ENCODE measurements at regions not wholly inside any gene's neighbourhood (a gene's known extent, or its start where the extent isn't known, plus 50 kb on each side); places are given as distances from the start of the nearest gene placed in this dataset.

- no peak overlapping the region for H3K4me3 Mint-ChIP-seq
- no peaks in the 10 kb centered on the region for H3K9me3 ChIP-seq (ENCODE audit: control insufficient read depth, low read depth, low read length)
- H4K20me1 ChIP-seq (ENCODE audit: control insufficient read depth, insufficient read depth, insufficient read length) = no peaks in the 10 kb centered on the region
- H3K27me3 Mint-ChIP-seq (ENCODE audit: low read depth) = peaks cover 6% of the 10 kb centered on the region
- H2BK15ac ChIP-seq (ENCODE audit: low read depth, low read length) = no peak overlapping the region
- no peaks in the 10 kb centered on the region for H3K36me3 Mint-ChIP-seq (ENCODE audit: insufficient read depth in 1 of 3, low read depth in 3 of 3)
- H2AFZ ChIP-seq (ENCODE audit: low read length) = no peak overlapping the region
- H3K27ac ChIP-seq (ENCODE audit: insufficient read length, low read depth, low read length) = no peak overlapping the region
- no peak overlapping the region for H3K4ac ChIP-seq (ENCODE audit: low read depth, low read length)
- H3K27me3 ChIP-seq (ENCODE audit: insufficient read depth, low read length) = no peaks in the 10 kb centered on the region
- H3K9ac ChIP-seq (ENCODE audit: extremely low read depth, insufficient read length, low read length) = no peak overlapping the region
- H2BK120ac ChIP-seq (ENCODE audit: low read depth, low read length, poor library complexity, severe bottlenecking) = no peak overlapping the region
- H3K18ac ChIP-seq (ENCODE audit: insufficient read length, low read depth, low read length) = no peak overlapping the region
- no peak overlapping the region for H3K4me2 ChIP-seq (ENCODE audit: insufficient read depth, insufficient read length, low read length)
- H3K4me1 Mint-ChIP-seq = peaks cover 20 to 43% of the 10 kb centered on the region in 2 experiments
- H2BK12ac ChIP-seq (ENCODE audit: insufficient read length, low read depth, low read length) = no peak overlapping the region
- H3K27ac Mint-ChIP-seq = no peak overlapping the region
- peaks cover 0 to 6% of the 10 kb centered on the region in 2 experiments; a peak in 1 of 5 replicates for H3K9me3 Mint-ChIP-seq
- H3K23ac ChIP-seq (ENCODE audit: insufficient read length, low read depth, low read length) = no peak overlapping the region
- H3K23me2 ChIP-seq (ENCODE audit: insufficient read length, low read depth, low read length, poor library complexity, severe bottlenecking) = no peaks in the 10 kb centered on the region
- H2AK5ac ChIP-seq (ENCODE audit: insufficient read length, low read length) = no peak overlapping the region
- no peak overlapping the region for H4K5ac ChIP-seq (ENCODE audit: insufficient read length, low read depth, low read length)
- no peak overlapping the region for H3K56ac ChIP-seq (ENCODE audit: insufficient read length, low read depth, low read length)
- no peaks in the 10 kb centered on the region for H3K79me1 ChIP-seq (ENCODE audit: insufficient read depth, low read depth, low read length, poor library complexity, severe bottlenecking)
- no CpG with 5 or more reads among the region's 11 CpGs for WGBS (ENCODE audit: extremely low coverage, insufficient read length, low lambda C conversion rate)
- no peaks in the 10 kb centered on the region for H3K79me2 ChIP-seq (ENCODE audit: insufficient read depth, low read length)
- no peak overlapping the region for H4K8ac ChIP-seq (replicated peaks; ENCODE audit: insufficient read length, low read depth, low read length)
- no peak overlapping the region for H2BK5ac ChIP-seq (ENCODE audit: insufficient read length, low read length)
- H3T11ph ChIP-seq (ENCODE audit: low read length) = no peak overlapping the region
- no peak for TF ChIP-seq CTCF (conservative IDR thresholded peaks at IDR 0.05)
- no peak for DNase-seq
- no peak overlapping the region for H2BK20ac ChIP-seq (ENCODE audit: low read depth, low read length, poor library complexity, severe bottlenecking)
- H4K91ac ChIP-seq (ENCODE audit: insufficient read length, low read depth, low read length) = no peak overlapping the region
- H3K4me1 ChIP-seq (ENCODE audit: insufficient read depth, low read length) = peaks cover 3% of the 10 kb centered on the region; the same call in 1 of the 2 replicates
- H3K14ac ChIP-seq (ENCODE audit: insufficient read depth, low read length) = no peak overlapping the region
These were observed 80.7 kb upstream of the CCDC167 start for GRCh38 chr6:37580176-37580955.

All from H9 (cell line).